Neuronal stem cell (in vitro differentiated cells): ENCODE measurements at regions not wholly inside any gene's neighbourhood (a gene's known extent, or its start where the extent isn't known, plus 50 kb on each side); places are given as distances from the start of the nearest gene placed in this dataset.

ENCODE experiments used
- DNase-seq: peaks from one replicate; pipeline ENCODE4 v3.0.0-alpha.2; 2013; ENCODE audit warnings: low spot score
- H2AFZ ChIP-seq: one replicate; pipeline ENCODE4 v1.6.1; 2013; ENCODE audit warnings: mild to moderate bottlenecking, low read length, inconsistent platforms
- H2AK5ac ChIP-seq: 2 replicates; pipeline ENCODE4 v1.6.1; 2013; ENCODE audit warnings: low read depth, mild to moderate bottlenecking, inconsistent platforms, low read length, moderate library complexity, mixed read lengths
- H2BK120ac ChIP-seq: 2 replicates; pipeline ENCODE4 v1.6.1; 2013; ENCODE audit warnings: low read depth, mild to moderate bottlenecking, inconsistent platforms, low read length, moderate library complexity, mixed read lengths
- H2BK12ac ChIP-seq: one replicate; pipeline ENCODE4 v1.6.1; 2013; ENCODE audit warnings: low read length, inconsistent platforms
- H2BK15ac ChIP-seq: 2 replicates; pipeline ENCODE4 v1.6.1; 2013; ENCODE audit warnings: mild to moderate bottlenecking, low read length, inconsistent platforms, mixed read lengths
- H2BK5ac ChIP-seq: one replicate; pipeline ENCODE4 v1.6.1; 2013; ENCODE audit warnings: inconsistent platforms, mild to moderate bottlenecking, low read length, moderate library complexity
- H3K14ac ChIP-seq: one replicate; pipeline ENCODE4 v1.6.1; 2013; ENCODE audit warnings: low read length, inconsistent platforms
- H3K18ac ChIP-seq: 2 replicates; pipeline ENCODE4 v1.6.1; 2013; ENCODE audit warnings: low read length, inconsistent platforms
- H3K23ac ChIP-seq: 2 replicates; pipeline ENCODE4 v1.6.1; 2013; ENCODE audit warnings: low read depth, mild to moderate bottlenecking, mixed read lengths, low read length, inconsistent platforms; ENCODE audit not compliant: poor library complexity
- H3K27ac ChIP-seq: replicated peaks from 3 replicates; pipeline ENCODE4 v1.5.1; 2013; ENCODE audit warnings: low read length, inconsistent platforms
- H3K27me3 ChIP-seq, 3 experiments: 2 replicates each; pipeline ENCODE4 v1.6.1; 2013; ENCODE audit warnings: low read length in 3 of 3, mild to moderate bottlenecking in 2 of 3, inconsistent platforms in 1 of 3, low read depth in 1 of 3, mixed read lengths in 1 of 3, moderate library complexity in 1 of 3; ENCODE audit not compliant: control insufficient read depth in 3 of 3, insufficient read depth in 3 of 3
- H3K36me3 ChIP-seq, 2 donors: replicated peaks in 1 of 2; 2 replicates each; pipeline ENCODE4 v1.6.1; 2013; ENCODE audit warnings: low read length in 2 of 2; ENCODE audit not compliant: control insufficient read depth in 2 of 2, insufficient read depth in 2 of 2
- H3K4ac ChIP-seq: 2 replicates; pipeline ENCODE4 v1.6.1; 2013; ENCODE audit warnings: inconsistent platforms, mild to moderate bottlenecking, low read length, moderate library complexity
- H3K4me1 ChIP-seq, 2 donors: 1 replicate in 1 of 2; 2 replicates in 1 of 2; pipeline ENCODE4 v1.6.1; 2013; ENCODE audit warnings: low read length in 2 of 2, low read depth in 1 of 2; ENCODE audit not compliant: control insufficient read depth in 2 of 2, insufficient read depth in 1 of 2
- H3K4me2 ChIP-seq: one replicate; pipeline ENCODE4 v1.6.1; 2013; ENCODE audit warnings: mild to moderate bottlenecking, low read length, inconsistent platforms; ENCODE audit not compliant: insufficient read depth, poor library complexity, severe bottlenecking
- H3K4me3 ChIP-seq, 2 donors: 2 replicates each; pipeline ENCODE4 v1.5.1; 2013; ENCODE audit warnings: low read length in 2 of 2, mild to moderate bottlenecking in 2 of 2, inconsistent platforms in 1 of 2, moderate library complexity in 1 of 2
- H3K79me1 ChIP-seq: one replicate; pipeline ENCODE4 v1.6.1; 2013; ENCODE audit warnings: low read depth, mild to moderate bottlenecking, inconsistent platforms, low read length, moderate library complexity
- H3K9ac ChIP-seq: one replicate; pipeline ENCODE4 v1.6.1; 2013; ENCODE audit warnings: mild to moderate bottlenecking, low read depth, low read length, inconsistent platforms; ENCODE audit not compliant: poor library complexity
- H3K9me3 ChIP-seq, 2 donors: replicated peaks in 1 of 2; 2 replicates each; pipeline versions ENCODE3 to v1.6.1; 2013; ENCODE audit warnings: low read length in 2 of 2, mild to moderate bottlenecking in 2 of 2, inconsistent platforms in 1 of 2, low read depth in 1 of 2, mixed read lengths in 1 of 2, moderate library complexity in 1 of 2; ENCODE audit not compliant: control insufficient read depth in 2 of 2, insufficient read depth in 1 of 2
- H4K8ac ChIP-seq: one replicate; pipeline ENCODE4 v1.6.1; 2013; ENCODE audit warnings: low read depth, mild to moderate bottlenecking, inconsistent platforms, low read length, moderate library complexity
- H4K91ac ChIP-seq: one replicate; pipeline ENCODE4 v1.6.1; 2013; ENCODE audit warnings: low read length, low read depth, mild to moderate bottlenecking, inconsistent platforms; ENCODE audit not compliant: poor library complexity
- WGBS, 2 donors: extraction: QIAGEN DNeasy Blood & Tissue Kit; methylation state at CpG; one replicate each; pipeline ENCODE4 v1.1.7; 2013; ENCODE audit warnings: missing lambda C conversion rate in 2 of 2, mixed read lengths in 1 of 2; ENCODE audit not compliant: insufficient read length in 2 of 2, insufficient replicate concordance in 1 of 2; ENCODE audit errors: extremely low coverage in 2 of 2; 5-methylcytosine and 5-hydroxymethylcytosine counted together

- Histone ChIP-seq H2BK15ac (no peak overlapping the region), H3K36me3 (no peaks in the 10 kb centered on the region), H4K91ac (no peak overlapping the region), H2BK12ac (no peak overlapping the region), H2BK5ac (no peak overlapping the region), H2AFZ (no peak overlapping the region), H3K79me1 (no peaks in the 10 kb centered on the region), H3K9ac (no peak overlapping the region), H3K23ac (no peak overlapping the region), H3K27ac (no peak overlapping the region), H3K4ac (no peak overlapping the region), H3K27me3 (no peaks in the 10 kb centered on the region), H3K4me3 (no peak overlapping the region), H2BK120ac (no peak overlapping the region), H3K14ac (no peak overlapping the region), H4K8ac (no peak overlapping the region), H2AK5ac (no peak overlapping the region), H3K4me2 (no peak overlapping the region), H3K18ac (no peak overlapping the region), H3K9me3 (peaks cover 0 to 4% of the 10 kb centered on the region in 2 donors), H3K4me1 (peaks cover 0 to 5% of the 10 kb centered on the region in 2 donors)
- WGBS, 2 donors: no CpG with 5 or more reads among the region's 2 CpGs
- no peak for DNase-seq
These were observed 296.1 kb downstream of the HHIPL2 start for GRCh38 chr1:222251847-222252246.

- Histone ChIP-seq H3K9ac (no peak overlapping the region), H2BK12ac (no peak overlapping the region), H3K14ac (no peak overlapping the region), H3K27me3 (no peaks in the 10 kb centered on the region), H2AFZ (no peak overlapping the region), H2AK5ac (no peak overlapping the region), H2BK120ac (no peak overlapping the region), H4K91ac (no peak overlapping the region), H3K23ac (no peak overlapping the region), H3K4ac (no peak overlapping the region), H2BK15ac (no peak overlapping the region), H4K8ac (no peak overlapping the region), H3K18ac (no peak overlapping the region), H3K9me3 (peaks cover 0 to 4% of the 10 kb centered on the region in 2 donors), H3K27ac (no peak overlapping the region), H3K4me2 (no peak overlapping the region), H2BK5ac (no peak overlapping the region), H3K79me1 (no peaks in the 10 kb centered on the region), H3K4me3 (no peak overlapping the region), H3K36me3 (no peaks in the 10 kb centered on the region), H3K4me1 (peaks cover 0 to 5% of the 10 kb centered on the region in 2 donors)
- DNase-seq: no peak
These were observed 297.5 kb downstream of the HHIPL2 start for GRCh38 chr1:222250376-222250775.

- Histone ChIP-seq H2BK5ac (no peak overlapping the region), H3K4ac (no peak overlapping the region), H4K8ac (no peak overlapping the region), H3K27me3 (no peaks in the 10 kb centered on the region), H3K27ac (no peak overlapping the region), H3K79me1 (no peaks in the 10 kb centered on the region), H3K23ac (no peak overlapping the region), H3K18ac (peak overlapping the region; percentile 31), H3K9me3 (no peaks in the 10 kb centered on the region), H3K14ac (no peak overlapping the region), H3K9ac (no peak overlapping the region), H3K4me2 (no peak overlapping the region), H2AFZ (peak overlapping the region; percentile 27), H3K4me1 (peaks cover 0 to 5% of the 10 kb centered on the region in 2 donors), H3K4me3 (no peak overlapping the region), H2BK15ac (no peak overlapping the region), H2AK5ac (no peak overlapping the region), H2BK120ac (no peak overlapping the region), H4K91ac (no peak overlapping the region), H3K36me3 (no peaks in the 10 kb centered on the region), H2BK12ac (no peak overlapping the region)
- DNase-seq: no peak
- no CpG with 5 or more reads among the region's 3 CpGs for WGBS, 2 donors
These were observed 300.0 kb downstream of the HHIPL2 start for GRCh38 chr1:222247811-222248310.

GRCh38 chr1:222247081-222247480, 300.8 kb downstream of the HHIPL2 start:
- Histone ChIP-seq H2AFZ (no peak overlapping the region), H2BK5ac (no peak overlapping the region), H3K36me3 (no peaks in the 10 kb centered on the region), H3K9ac (no peak overlapping the region), H4K8ac (no peak overlapping the region), H3K4me3 (no peak overlapping the region), H3K4me1 (peaks cover 0 to 5% of the 10 kb centered on the region in 2 donors), H3K4me2 (no peak overlapping the region), H4K91ac (no peak overlapping the region), H3K27me3 (no peaks in the 10 kb centered on the region), H3K79me1 (no peaks in the 10 kb centered on the region), H3K27ac (no peak overlapping the region), H3K9me3 (no peaks in the 10 kb centered on the region), H3K14ac (no peak overlapping the region), H3K23ac (no peak overlapping the region), H2BK120ac (no peak overlapping the region), H2BK15ac (no peak overlapping the region), H2AK5ac (no peak overlapping the region), H3K18ac (no peak overlapping the region), H3K4ac (no peak overlapping the region), H2BK12ac (no peak overlapping the region)
- DNase-seq: peak; percentile 29
- WGBS, 2 donors: no CpG with 5 or more reads among the region's 1 CpG
